Spleen (tissue), 7 donors: ENCODE measurements at regions not wholly inside any gene's neighbourhood (a gene's known extent, or its start where the extent isn't known, plus 50 kb on each side); places are given as distances from the start of the nearest gene placed in this dataset.

Experiments
- CTCF ChIP-seq, 11 experiments: fragments of 200-600 bp in 7 of 11; fragments of 450-650 bp in 4 of 11; sonication (generic) in 4 of 11; IDR thresholded peaks in 8 of 11; conservative IDR thresholded peaks in 3 of 11; 1 replicate in 7 of 11; 2 replicates in 4 of 11; pipeline versions ENCODE4 v1.4.0 to v1.8.0; 2016 to 2021; ENCODE audit warnings: antibody characterized with exemption in 11 of 11, inconsistent platforms in 4 of 11, mild to moderate bottlenecking in 1 of 11
- POLR2A ChIP-seq, 3 donors: fragments of 450-650 bp; IDR thresholded peaks; one replicate each; pipeline ENCODE4 v1.5.1; 2017; ENCODE audit warnings: antibody characterized with exemption in 3 of 3, mild to moderate bottlenecking in 1 of 3
- POLR2AphosphoS5 ChIP-seq, 3 donors: sonication (generic); formaldehyde crosslinking; IDR thresholded peaks; one replicate each; pipeline ENCODE4 v1.5.1; 2017; ENCODE audit warnings: antibody characterized with exemption in 3 of 3
- donor health status: DM: no; HTN: no; CAD: no; lungs with moderate emphysema.
- donor health status: DM: no; HTN: no; CAD: no.
- donor health status: DM: no; HTN: no; CAD: no.

DNA sequence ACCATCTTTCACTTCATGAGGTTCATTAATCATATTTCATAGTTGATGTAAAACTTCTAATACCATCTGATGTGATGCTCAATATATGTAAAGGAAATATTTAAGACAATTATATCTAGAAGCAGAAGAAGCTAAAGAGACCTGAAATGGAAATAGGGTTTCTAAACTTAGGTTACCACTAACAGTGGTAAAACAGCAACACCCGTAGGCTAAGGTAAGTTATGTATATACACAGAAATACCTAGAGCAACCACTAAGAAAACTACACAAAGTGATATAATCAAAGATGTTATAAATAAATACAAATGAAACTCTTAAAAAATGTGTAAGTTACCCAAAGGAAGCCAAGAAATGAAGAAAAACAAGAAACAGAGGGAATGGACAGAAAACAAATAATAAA, 61.1 kb upstream of the TNFSF4 start:
- TF ChIP-seq POLR2AphosphoS5 (IDR thresholded peaks at IDR 0.05) (no peak), CTCF (IDR thresholded peaks at IDR 0.05 in 8 of 11, conservative IDR thresholded peaks at IDR 0.05 in 3 of 11) (no peak), POLR2A (IDR thresholded peaks at IDR 0.05) (no peak)
